RWPE2 (cell line): ENCODE measurements at regions not wholly inside any gene's neighbourhood (a gene's known extent, or its start where the extent isn't known, plus 50 kb on each side); places are given as distances from the start of the nearest gene placed in this dataset.

Source experiments
- ATAC-seq: fragments of 200-7000 bp; cut with Tn5 transposase; 3 replicates; pipeline ENCODE4 v1.9.1; 2021; ENCODE audit warnings: low read depth
- DNase-seq: peaks from one replicate; pipeline ENCODE4 v3.0.0-alpha.2; 2020; ENCODE audit warnings: low spot score
- H3K27ac ChIP-seq: fragments of 450-650 bp; 2 replicates; pipeline ENCODE4 v1.5.1; 2017; ENCODE audit warnings: mild to moderate bottlenecking; ENCODE audit not compliant: poor library complexity, severe bottlenecking
- H3K27me3 ChIP-seq: fragments of 250-450 bp; sonication (Bioruptor Pico); 2 replicates; pipeline ENCODE4 v1.5.1; 2021; ENCODE audit warnings: mild to moderate bottlenecking, moderate library complexity; ENCODE audit not compliant: insufficient read depth, poor library complexity, severe bottlenecking
- H3K36me3 ChIP-seq: fragments of 250-450 bp; sonication (Bioruptor Pico); 2 replicates; pipeline ENCODE4 v1.5.1; 2020; ENCODE audit warnings: low read depth, mild to moderate bottlenecking, moderate library complexity
- H3K4me1 ChIP-seq: fragments of 250-450 bp; sonication (Bioruptor Pico); 2 replicates; pipeline ENCODE4 v1.5.1; 2021; ENCODE audit warnings: mild to moderate bottlenecking, moderate library complexity; ENCODE audit not compliant: insufficient read depth, poor library complexity, severe bottlenecking
- H3K4me3 ChIP-seq: fragments of 250-450 bp; sonication (Bioruptor Pico); 2 replicates; pipeline ENCODE4 v1.5.1; 2021; ENCODE audit warnings: mild to moderate bottlenecking, moderate library complexity; ENCODE audit not compliant: severe bottlenecking
- H3K9me3 ChIP-seq: fragments of 250-450 bp; sonication (Bioruptor Pico); 2 replicates; pipeline ENCODE4 v1.5.1; 2021; ENCODE audit warnings: mild to moderate bottlenecking, moderate library complexity; ENCODE audit not compliant: severe bottlenecking
- CTCF ChIP-seq: fragments of 450-650 bp; IDR thresholded peaks from one replicate; pipeline ENCODE4 v1.5.1; 2017; ENCODE audit warnings: mild to moderate bottlenecking, moderate library complexity; ENCODE audit not compliant: poor library complexity, severe bottlenecking

GRCh38 chr4:89574176-89574575, 262.8 kb downstream of the SNCA start:
- ATAC-seq, result no peak
- H3K4me1 ChIP-seq, result no peaks in the 10 kb centered on the region
- H3K27me3 ChIP-seq, result no peaks in the 10 kb centered on the region
- DNase-seq, result no peak
- no peak overlapping the region for H3K4me3 ChIP-seq
- H3K27ac ChIP-seq, result no peak overlapping the region
- H3K9me3 ChIP-seq, result no peaks in the 10 kb centered on the region
- H3K36me3 ChIP-seq, result no peaks in the 10 kb centered on the region
- no peak for TF ChIP-seq CTCF

GRCh38 chr4:89573656-89574055, 263.3 kb downstream of the SNCA start:
- DNase-seq (no peak), ATAC-seq (no peak)
- Histone ChIP-seq H3K36me3 (no peaks in the 10 kb centered on the region), H3K9me3 (no peaks in the 10 kb centered on the region), H3K27ac (no peak overlapping the region), H3K27me3 (no peaks in the 10 kb centered on the region), H3K4me1 (no peaks in the 10 kb centered on the region), H3K4me3 (no peak overlapping the region)
- no peak for TF ChIP-seq CTCF

GRCh38 chr4:89572224-89572858, 264.6 kb downstream of the SNCA start:
- DNase-seq (no peak), ATAC-seq (no peak)
- no peaks in the 10 kb centered on the region for H3K27me3 ChIP-seq
- H3K4me1 ChIP-seq, result no peaks in the 10 kb centered on the region
- no peak for TF ChIP-seq CTCF
- no peaks in the 10 kb centered on the region for H3K36me3 ChIP-seq
- H3K4me3 ChIP-seq, result no peak overlapping the region
- H3K27ac ChIP-seq, result no peak overlapping the region
- H3K9me3 ChIP-seq, result no peaks in the 10 kb centered on the region

GRCh38 chr4:89570931-89571330, 263.3 kb upstream of the GPRIN3 start:
- Histone ChIP-seq H3K27ac (no peak overlapping the region), H3K4me1 (no peaks in the 10 kb centered on the region), H3K36me3 (no peaks in the 10 kb centered on the region), H3K4me3 (no peak overlapping the region), H3K27me3 (no peaks in the 10 kb centered on the region), H3K9me3 (no peaks in the 10 kb centered on the region)
- DNase-seq (no peak), ATAC-seq (no peak)
- no peak for TF ChIP-seq CTCF

GRCh38 chr4:89567936-89568335, 260.3 kb upstream of the GPRIN3 start:
- Histone ChIP-seq H3K4me3 (no peak overlapping the region), H3K4me1 (no peaks in the 10 kb centered on the region), H3K27me3 (no peaks in the 10 kb centered on the region), H3K27ac (no peak overlapping the region), H3K36me3 (no peaks in the 10 kb centered on the region), H3K9me3 (no peaks in the 10 kb centered on the region)
- ATAC-seq (no peak), DNase-seq (no peak)
- no peak for TF ChIP-seq CTCF
